ENCODE measurements at regions not wholly inside any gene's neighbourhood (a gene's known extent, or its start where the extent isn't known, plus 50 kb on each side); places are given as distances from the start of the nearest gene placed in this dataset.
"Not testable (repeated sequence)": the region's sequence is repeated elsewhere in the genome, so short reads cannot be mapped to it uniquely, and the experiment has no call there.

DNA sequence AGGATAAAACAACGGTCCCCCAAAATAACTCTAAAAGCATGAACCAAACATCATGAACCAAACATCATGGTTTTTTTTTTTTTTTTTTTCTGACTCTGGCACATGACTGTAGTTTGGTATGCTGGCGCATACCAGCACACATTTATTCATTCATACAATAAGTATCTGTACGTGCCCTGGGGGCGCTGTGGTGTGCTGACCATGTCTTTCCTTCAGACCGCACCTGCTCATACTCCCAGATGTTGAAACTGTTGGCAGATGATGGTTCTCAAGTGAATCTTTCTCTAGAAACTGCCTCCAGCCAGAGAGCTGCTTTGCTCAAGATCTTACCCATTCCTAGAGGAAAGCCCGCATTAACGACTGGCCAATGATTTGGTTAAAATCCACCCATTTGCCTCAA lies 114.7 kb upstream of the ANKRD30A start:
- TF ChIP-seq, protein P1, sequence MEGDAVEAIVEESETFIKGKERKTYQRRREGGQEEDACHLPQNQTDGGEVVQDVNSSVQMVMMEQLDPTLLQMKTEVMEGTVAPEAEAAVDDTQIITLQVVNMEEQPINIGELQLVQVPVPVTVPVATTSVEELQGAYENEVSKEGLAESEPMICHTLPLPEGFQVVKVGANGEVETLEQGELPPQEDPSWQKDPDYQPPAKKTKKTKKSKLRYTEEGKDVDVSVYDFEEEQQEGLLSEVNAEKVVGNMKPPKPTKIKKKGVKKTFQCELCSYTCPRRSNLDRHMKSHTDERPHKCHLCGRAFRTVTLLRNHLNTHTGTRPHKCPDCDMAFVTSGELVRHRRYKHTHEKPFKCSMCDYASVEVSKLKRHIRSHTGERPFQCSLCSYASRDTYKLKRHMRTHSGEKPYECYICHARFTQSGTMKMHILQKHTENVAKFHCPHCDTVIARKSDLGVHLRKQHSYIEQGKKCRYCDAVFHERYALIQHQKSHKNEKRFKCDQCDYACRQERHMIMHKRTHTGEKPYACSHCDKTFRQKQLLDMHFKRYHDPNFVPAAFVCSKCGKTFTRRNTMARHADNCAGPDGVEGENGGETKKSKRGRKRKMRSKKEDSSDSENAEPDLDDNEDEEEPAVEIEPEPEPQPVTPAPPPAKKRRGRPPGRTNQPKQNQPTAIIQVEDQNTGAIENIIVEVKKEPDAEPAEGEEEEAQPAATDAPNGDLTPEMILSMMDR (IDR thresholded peaks at IDR 0.05; ENCODE audit: low read depth, low read length): no peak
- TF ChIP-seq, protein P2, sequence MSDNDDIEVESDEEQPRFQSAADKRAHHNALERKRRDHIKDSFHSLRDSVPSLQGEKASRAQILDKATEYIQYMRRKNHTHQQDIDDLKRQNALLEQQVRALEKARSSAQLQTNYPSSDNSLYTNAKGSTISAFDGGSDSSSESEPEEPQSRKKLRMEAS (IDR thresholded peaks at IDR 0.05; ENCODE audit: low read depth, low read length): no peak
- TF ChIP-seq MYC (IDR thresholded peaks at IDR 0.05; ENCODE audit: low read depth, low read length) (no peak), POLR2A (IDR thresholded peaks at IDR 0.05; ENCODE audit: extremely low read depth, insufficient read length) (no peak)
- no peak for DNase-seq (ENCODE audit: low read depth)
- no peak overlapping the region for H3K4me3 ChIP-seq (ENCODE audit: low read depth, low read length)

DNA sequence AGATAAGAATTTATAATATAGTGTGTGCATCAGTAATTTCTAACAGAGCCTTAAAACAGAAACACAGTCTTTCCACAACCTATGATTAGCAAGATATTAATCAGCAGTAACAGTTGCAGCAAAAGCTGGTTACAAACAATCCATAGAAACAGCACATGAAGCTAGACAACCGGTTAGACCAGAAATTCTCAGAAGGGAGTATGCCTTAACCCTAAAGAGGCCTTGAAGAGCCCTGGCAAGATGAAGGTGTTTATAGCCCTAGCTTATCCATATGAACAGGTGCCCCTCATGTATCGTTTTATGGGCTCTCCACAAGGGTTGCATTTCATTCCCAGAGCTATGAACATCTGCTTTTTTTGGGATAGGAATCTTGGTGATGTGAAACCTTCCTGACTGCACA lies 117.1 kb upstream of the ANKRD30A start:
- not testable (repeated sequence) for DNase-seq (ENCODE audit: low read depth); H3K4me3 ChIP-seq (ENCODE audit: low read depth, low read length)

DNA sequence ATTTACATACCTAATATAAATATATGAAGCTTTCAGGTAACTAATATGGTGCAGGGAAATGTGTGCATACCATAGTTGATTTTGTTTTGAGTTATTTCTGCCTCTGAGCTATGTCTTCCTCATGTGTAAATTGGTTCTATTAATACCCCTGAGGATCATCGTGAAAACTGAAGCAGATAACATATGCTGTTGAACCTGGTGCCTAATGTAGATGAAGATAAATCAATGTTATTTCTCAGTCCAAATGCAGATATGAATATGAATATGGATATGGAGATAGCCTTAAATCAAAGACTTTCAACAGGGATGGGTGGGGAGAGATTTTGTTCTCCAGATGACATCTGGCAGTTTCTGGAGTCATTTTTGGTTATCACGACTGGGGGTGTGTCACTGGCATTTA lies 122.3 kb upstream of the ANKRD30A start:
- TF ChIP-seq, protein P2 (IDR thresholded peaks at IDR 0.05; ENCODE audit: low read depth, low read length): no peak
- TF ChIP-seq, protein P1 (IDR thresholded peaks at IDR 0.05; ENCODE audit: low read depth, low read length): no peak
- TF ChIP-seq POLR2A (IDR thresholded peaks at IDR 0.05; ENCODE audit: extremely low read depth, insufficient read length) (no peak), MYC (IDR thresholded peaks at IDR 0.05; ENCODE audit: low read depth, low read length) (no peak)
- DNase-seq (ENCODE audit: low read depth): no peak
- no peak overlapping the region for H3K4me3 ChIP-seq (ENCODE audit: low read depth, low read length)

DNA sequence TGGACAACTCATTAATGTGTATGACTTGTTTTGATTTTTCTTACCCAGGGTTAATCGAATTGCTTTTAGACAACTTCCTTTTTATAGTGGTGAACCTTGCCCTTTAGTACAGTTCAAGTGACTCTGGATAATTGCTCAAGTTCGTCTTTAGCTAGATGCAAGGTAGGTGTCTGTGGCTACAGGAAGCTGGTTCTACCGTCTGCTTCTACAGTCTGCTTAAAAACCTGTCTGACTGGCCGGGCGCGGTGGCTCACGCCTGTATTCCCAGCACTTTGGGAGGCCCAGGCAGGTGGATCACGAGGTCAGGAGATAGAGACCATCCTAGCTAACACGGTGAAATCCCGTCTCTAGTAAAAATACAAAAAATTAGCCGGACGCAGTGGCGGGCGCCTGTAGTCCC lies 129.6 kb upstream of the ANKRD30A start:
- not testable (repeated sequence) for H3K4me3 ChIP-seq (ENCODE audit: low read depth, low read length); DNase-seq (ENCODE audit: low read depth)

DNA sequence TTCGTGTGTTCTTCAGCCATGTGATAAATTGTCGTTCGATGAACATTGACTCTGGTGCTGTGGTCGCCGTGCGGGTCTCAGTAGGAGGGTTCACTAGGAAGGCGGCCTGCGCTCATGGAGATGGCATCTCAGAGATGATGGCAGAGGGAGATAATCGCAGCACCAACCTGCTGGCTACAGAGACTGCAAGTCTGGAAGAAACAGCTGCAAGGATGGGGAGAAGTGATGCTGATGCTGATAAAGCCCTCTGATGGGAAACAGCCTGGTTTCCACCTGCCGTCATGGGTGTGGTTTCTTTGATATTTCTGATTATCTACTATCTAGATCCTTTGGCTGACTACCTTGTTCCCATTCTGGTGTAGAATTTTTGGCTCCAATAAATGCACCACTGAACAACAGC lies 130.5 kb upstream of the ANKRD30A start:
- H3K4me3 ChIP-seq (ENCODE audit: low read depth, low read length): no peak overlapping the region
- no peak for DNase-seq (ENCODE audit: low read depth)
- TF ChIP-seq, protein P2 (IDR thresholded peaks at IDR 0.05; ENCODE audit: low read depth, low read length): no peak
- TF ChIP-seq POLR2A (IDR thresholded peaks at IDR 0.05; ENCODE audit: extremely low read depth, insufficient read length) (no peak), MYC (IDR thresholded peaks at IDR 0.05; ENCODE audit: low read depth, low read length) (no peak)
- TF ChIP-seq, protein P1 (IDR thresholded peaks at IDR 0.05; ENCODE audit: low read depth, low read length): no peak

DNA sequence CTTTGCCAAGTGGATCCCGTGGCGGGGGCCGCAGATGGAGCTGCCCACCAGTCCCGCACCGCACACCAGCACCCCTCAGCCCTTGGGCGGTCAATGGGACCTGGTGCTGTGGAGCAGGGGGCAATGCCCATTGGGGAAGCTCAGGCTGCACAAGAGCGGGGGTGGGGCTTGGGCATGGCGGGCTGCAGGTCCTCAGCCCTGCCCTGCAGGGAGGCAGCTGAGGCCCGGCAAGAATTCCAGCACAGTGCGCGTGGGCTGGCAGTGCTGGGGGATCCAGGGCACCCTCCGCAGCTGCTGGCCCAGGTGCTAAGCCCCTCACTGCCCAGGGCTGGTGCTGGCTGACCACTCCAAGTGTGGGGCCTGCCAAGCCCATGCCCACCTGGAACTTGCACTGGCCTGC lies 136.2 kb upstream of the ANKRD30A start:
- no peak overlapping the region for H3K4me3 ChIP-seq (ENCODE audit: low read depth, low read length)
- DNase-seq (ENCODE audit: low read depth): no peak
- TF ChIP-seq, protein P1 (IDR thresholded peaks at IDR 0.05; ENCODE audit: low read depth, low read length): no peak
- no peak for TF ChIP-seq MYC (IDR thresholded peaks at IDR 0.05; ENCODE audit: low read depth, low read length)
- TF ChIP-seq POLR2A (IDR thresholded peaks at IDR 0.05; ENCODE audit: extremely low read depth, insufficient read length): no peak
- TF ChIP-seq, protein P2 (IDR thresholded peaks at IDR 0.05; ENCODE audit: low read depth, low read length): no peak

DNA sequence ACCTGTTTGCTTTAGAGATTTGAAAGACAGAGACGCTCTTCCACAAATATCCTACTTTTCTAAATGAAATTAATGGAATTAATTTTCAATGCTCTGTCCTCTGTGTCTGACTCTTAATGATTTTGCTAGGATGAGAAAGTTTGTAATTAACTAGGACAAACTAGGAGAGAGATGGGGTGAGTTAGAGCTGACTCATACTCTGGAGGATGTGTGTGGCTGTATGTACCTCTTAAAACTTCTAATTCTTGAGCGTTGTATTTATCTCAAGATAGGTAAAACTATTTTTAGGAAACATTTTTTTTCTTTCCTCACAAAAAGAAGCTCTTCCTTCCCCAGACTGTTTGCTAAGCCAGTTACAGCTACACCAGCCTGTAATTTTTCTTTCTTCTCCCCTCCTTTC lies 178.8 kb upstream of the ANKRD30A start:
- no peak overlapping the region for H3K4me3 ChIP-seq (ENCODE audit: low read depth, low read length)
- no peak for DNase-seq (ENCODE audit: low read depth)
- TF ChIP-seq MYC (IDR thresholded peaks at IDR 0.05; ENCODE audit: low read depth, low read length): no peak
- TF ChIP-seq, protein P1 (IDR thresholded peaks at IDR 0.05; ENCODE audit: low read depth, low read length): no peak
- TF ChIP-seq, protein P2 (IDR thresholded peaks at IDR 0.05; ENCODE audit: low read depth, low read length): no peak
- TF ChIP-seq POLR2A (IDR thresholded peaks at IDR 0.05; ENCODE audit: extremely low read depth, insufficient read length): no peak
